Hindlimb muscle (tissue), 1 donor: ENCODE measurements at regions not wholly inside any gene's neighbourhood (a gene's known extent, or its start where the extent isn't known, plus 50 kb on each side); places are given as distances from the start of the nearest gene placed in this dataset.

ENCODE experiments used
- DNase-seq: peaks from one replicate; pipeline ENCODE4 v3.0.0-alpha.2; 2013

- no peak for DNase-seq
Measured at GRCh38 chr4:58553031-58553430, 1442.8 kb upstream of the IGFBP7 start.

- DNase-seq: no peak
Measured at GRCh38 chr4:58551676-58552075, 1441.5 kb upstream of the IGFBP7 start.

GRCh38 chr4:58543465-58543864 is 1433.3 kb upstream of the IGFBP7 start:
- no peak for DNase-seq

- no peak for DNase-seq
Measured at GRCh38 chr4:58541926-58542325, 1431.7 kb upstream of the IGFBP7 start.

GRCh38 chr4:58522765-58523382 is 1412.7 kb upstream of the IGFBP7 start:
- DNase-seq: no peak

GRCh38 chr4:58515226-58515625 is 1405.0 kb upstream of the IGFBP7 start:
- no peak for DNase-seq

- DNase-seq: no peak
Measured at GRCh38 chr4:58514299-58514698, 1404.1 kb upstream of the IGFBP7 start.

GRCh38 chr4:58510652-58511051 is 1400.5 kb upstream of the IGFBP7 start:
- DNase-seq: no peak

GRCh38 chr4:58507079-58507478 is 1396.9 kb upstream of the IGFBP7 start:
- no peak for DNase-seq

GRCh38 chr4:58502839-58503238 is 1392.7 kb upstream of the IGFBP7 start:
- DNase-seq: no peak

- DNase-seq: no peak
Measured at GRCh38 chr4:58499182-58499581, 1389.0 kb upstream of the IGFBP7 start.

- no peak for DNase-seq
Measured at GRCh38 chr4:58491620-58492019, 1381.4 kb upstream of the IGFBP7 start.

- DNase-seq: peak; percentile 6
Measured at GRCh38 chr4:58477950-58478349, 1367.8 kb upstream of the IGFBP7 start.

GRCh38 chr4:58477513-58477912 is 1367.3 kb upstream of the IGFBP7 start:
- no peak for DNase-seq

GRCh38 chr4:58475097-58475496 is 1364.9 kb upstream of the IGFBP7 start:
- DNase-seq: no peak

GRCh38 chr4:58465031-58465430 is 1354.8 kb upstream of the IGFBP7 start:
- DNase-seq: no peak

GRCh38 chr4:58456727-58457384 is 1346.7 kb upstream of the IGFBP7 start:
- DNase-seq: no peak

GRCh38 chr4:58453956-58454355 is 1343.8 kb upstream of the IGFBP7 start:
- no peak for DNase-seq

GRCh38 chr4:58451707-58452106 is 1341.5 kb upstream of the IGFBP7 start:
- DNase-seq: no peak

GRCh38 chr4:58435871-58436270 is 1325.7 kb upstream of the IGFBP7 start:
- no peak for DNase-seq

- DNase-seq: no peak
Measured at GRCh38 chr4:58413849-58414248, 1303.7 kb upstream of the IGFBP7 start.

GRCh38 chr4:58411904-58412303 is 1301.7 kb upstream of the IGFBP7 start:
- DNase-seq: no peak

- DNase-seq: no peak
Measured at GRCh38 chr4:58406762-58407161, 1296.6 kb upstream of the IGFBP7 start.

- no peak for DNase-seq
Measured at GRCh38 chr4:58368221-58368620, 1258.0 kb upstream of the IGFBP7 start.
